ENCODE measurements at regions not wholly inside any gene's neighbourhood (a gene's known extent, or its start where the extent isn't known, plus 50 kb on each side); places are given as distances from the start of the nearest gene placed in this dataset.

- no peak for DNase-seq
- TF ChIP-seq POLR2A (IDR thresholded peaks at IDR 0.05; ENCODE audit: low read length), result no peak
- no peak for TF ChIP-seq GATA1 (IDR thresholded peaks at IDR 0.05; ENCODE audit: low read depth, low read length)
These were observed 50.7 kb upstream of the ARL15 start for GRCh38 chr5:54360925-54361662.
